ENCODE measurements at regions not wholly inside any gene's neighbourhood (a gene's known extent, or its start where the extent isn't known, plus 50 kb on each side); places are given as distances from the start of the nearest gene placed in this dataset.

DNA sequence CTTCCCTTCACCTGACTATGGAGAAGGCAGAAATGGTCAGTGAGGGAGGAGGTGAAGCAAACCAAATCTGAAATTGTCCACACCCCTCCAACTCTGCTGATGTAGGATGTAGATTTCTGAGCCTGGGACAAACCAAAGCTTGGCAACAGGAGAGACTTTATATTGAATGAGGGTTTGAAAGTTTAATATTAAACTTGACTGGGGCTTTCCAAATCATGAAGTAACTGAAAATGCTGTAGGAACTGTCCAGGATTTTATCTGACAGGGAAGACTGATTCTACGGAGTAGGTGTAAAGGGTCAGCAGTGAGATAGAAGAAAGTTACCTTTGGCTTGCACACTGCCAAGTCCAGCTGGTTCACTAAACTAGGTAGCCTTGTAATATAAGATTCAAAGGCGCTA is 194.5 kb downstream of the TDRD15 start:
- TF ChIP-seq, protein P1, sequence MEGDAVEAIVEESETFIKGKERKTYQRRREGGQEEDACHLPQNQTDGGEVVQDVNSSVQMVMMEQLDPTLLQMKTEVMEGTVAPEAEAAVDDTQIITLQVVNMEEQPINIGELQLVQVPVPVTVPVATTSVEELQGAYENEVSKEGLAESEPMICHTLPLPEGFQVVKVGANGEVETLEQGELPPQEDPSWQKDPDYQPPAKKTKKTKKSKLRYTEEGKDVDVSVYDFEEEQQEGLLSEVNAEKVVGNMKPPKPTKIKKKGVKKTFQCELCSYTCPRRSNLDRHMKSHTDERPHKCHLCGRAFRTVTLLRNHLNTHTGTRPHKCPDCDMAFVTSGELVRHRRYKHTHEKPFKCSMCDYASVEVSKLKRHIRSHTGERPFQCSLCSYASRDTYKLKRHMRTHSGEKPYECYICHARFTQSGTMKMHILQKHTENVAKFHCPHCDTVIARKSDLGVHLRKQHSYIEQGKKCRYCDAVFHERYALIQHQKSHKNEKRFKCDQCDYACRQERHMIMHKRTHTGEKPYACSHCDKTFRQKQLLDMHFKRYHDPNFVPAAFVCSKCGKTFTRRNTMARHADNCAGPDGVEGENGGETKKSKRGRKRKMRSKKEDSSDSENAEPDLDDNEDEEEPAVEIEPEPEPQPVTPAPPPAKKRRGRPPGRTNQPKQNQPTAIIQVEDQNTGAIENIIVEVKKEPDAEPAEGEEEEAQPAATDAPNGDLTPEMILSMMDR (IDR thresholded peaks at IDR 0.05) = no peak
- Histone ChIP-seq H2AFZ (no peak overlapping the region), H3K27ac (no peak overlapping the region), H3K4me2 (ENCODE audit: low read length) (no peak overlapping the region), H3K4me3 (ENCODE audit: low read depth, low read length) (no peak overlapping the region), H3K9me3 (ENCODE audit: control insufficient read depth, low read length) (no peaks in the 10 kb centered on the region), H3K79me2 (no peaks in the 10 kb centered on the region), H3K4me1 (no peaks in the 10 kb centered on the region), H3K9ac (no peak overlapping the region), H3K27me3 (ENCODE audit: control insufficient read depth, insufficient read depth, low read length) (no peaks in the 10 kb centered on the region), H3K36me3 (ENCODE audit: control insufficient read depth, insufficient read depth, low read length) (no peaks in the 10 kb centered on the region)

DNA sequence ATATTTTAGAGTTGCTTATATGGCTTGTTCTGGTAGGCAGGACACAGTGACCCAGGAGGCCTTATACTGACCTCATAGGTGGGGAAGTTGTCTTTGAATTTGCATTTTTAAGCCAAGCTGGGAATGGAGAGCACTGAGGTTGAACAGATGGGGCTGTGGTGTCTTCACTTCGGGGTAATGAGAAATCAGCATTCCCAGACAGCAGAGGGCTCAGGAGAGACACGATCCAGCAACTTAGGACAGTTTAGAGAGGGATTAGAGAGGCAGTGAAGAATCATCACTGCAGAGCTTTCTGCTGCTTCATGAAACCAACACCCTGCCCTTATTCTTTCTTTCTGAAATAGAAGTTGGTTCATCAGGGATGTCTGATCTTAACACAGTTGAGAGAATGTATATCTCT is 202.4 kb downstream of the TDRD15 start:
- no peak overlapping the region for H2AFZ ChIP-seq
- no peak overlapping the region for H3K9ac ChIP-seq

DNA sequence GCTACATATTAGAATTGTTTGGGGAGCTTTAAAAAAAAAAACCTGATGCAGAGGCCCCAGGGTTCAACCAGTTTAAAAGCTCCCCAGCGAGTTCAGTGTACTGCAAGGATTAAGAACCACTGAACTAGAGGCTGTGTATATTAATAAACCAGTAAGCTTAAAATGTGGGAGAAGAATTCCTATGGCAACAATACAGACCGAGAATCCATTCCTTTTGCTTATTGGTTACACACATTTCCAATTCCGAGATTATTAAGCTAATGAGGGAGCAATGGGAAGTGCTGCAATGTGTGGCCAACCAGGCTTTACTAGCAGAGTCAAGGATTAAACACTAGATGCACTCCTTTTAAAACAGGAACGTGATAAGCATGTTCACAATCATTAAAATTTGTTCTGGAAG is 204.4 kb downstream of the TDRD15 start:
- H3K27ac ChIP-seq = no peak overlapping the region
- no peaks in the 10 kb centered on the region for H3K36me3 ChIP-seq (ENCODE audit: control insufficient read depth, insufficient read depth, low read length)
- H3K9me3 ChIP-seq (ENCODE audit: control insufficient read depth, low read length) = no peaks in the 10 kb centered on the region
- no peak overlapping the region for H2AFZ ChIP-seq
- no peaks in the 10 kb centered on the region for H3K27me3 ChIP-seq (ENCODE audit: control insufficient read depth, insufficient read depth, low read length)
- H3K4me2 ChIP-seq (ENCODE audit: low read length) = no peak overlapping the region
- H3K9ac ChIP-seq = no peak overlapping the region
- TF ChIP-seq, protein P1 (IDR thresholded peaks at IDR 0.05) = no peak
- H3K4me1 ChIP-seq = no peaks in the 10 kb centered on the region
- H3K79me2 ChIP-seq = no peaks in the 10 kb centered on the region
- no peak overlapping the region for H3K4me3 ChIP-seq (ENCODE audit: low read depth, low read length)

More for the DNA sequence above, 202.4 kb downstream of the TDRD15 start:
- no peaks in the 10 kb centered on the region for H3K4me1 ChIP-seq
- no peaks in the 10 kb centered on the region for H3K27me3 ChIP-seq (ENCODE audit: control insufficient read depth, insufficient read depth, low read length)
- H3K9me3 ChIP-seq (ENCODE audit: control insufficient read depth, low read length) = no peaks in the 10 kb centered on the region
- H3K4me2 ChIP-seq (ENCODE audit: low read length) = no peak overlapping the region
- no peak overlapping the region for H3K27ac ChIP-seq
- H3K4me3 ChIP-seq (ENCODE audit: low read depth, low read length) = no peak overlapping the region
- H3K36me3 ChIP-seq (ENCODE audit: control insufficient read depth, insufficient read depth, low read length) = no peaks in the 10 kb centered on the region
- H3K79me2 ChIP-seq = no peaks in the 10 kb centered on the region
- TF ChIP-seq, protein P1 (IDR thresholded peaks at IDR 0.05) = no peak

DNA sequence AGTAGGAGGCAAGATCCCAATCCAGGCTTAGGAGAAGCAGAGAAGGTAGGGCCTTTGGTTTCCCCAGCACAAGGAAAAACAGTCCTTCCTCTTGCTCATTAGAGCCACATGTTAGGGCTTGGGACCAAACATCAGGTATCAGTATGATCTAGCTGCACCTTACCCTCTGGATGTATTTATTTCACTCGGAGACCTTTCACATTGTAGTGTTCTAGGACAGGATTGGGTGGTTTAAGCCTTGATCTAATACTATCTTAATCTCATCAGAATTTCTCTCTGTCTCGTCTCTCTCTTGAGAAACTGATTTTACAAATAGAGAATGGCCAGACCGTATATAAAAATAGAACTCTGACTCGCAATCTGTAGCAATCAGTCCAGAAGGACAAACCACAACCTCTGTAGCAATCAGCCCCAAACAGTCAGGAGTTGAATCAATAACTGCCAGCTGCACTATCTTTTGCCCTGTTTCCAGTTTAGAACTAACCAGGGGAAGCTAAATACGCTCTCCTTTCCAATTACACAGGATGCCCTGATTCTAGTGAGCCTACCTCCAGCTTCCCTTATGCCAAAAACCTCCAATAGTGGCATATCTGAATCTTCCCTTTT is 207.1 kb downstream of the TDRD15 start:
- Histone ChIP-seq H2AFZ (no peak overlapping the region), H3K79me2 (no peaks in the 10 kb centered on the region), H3K4me3 (ENCODE audit: low read depth, low read length) (no peak overlapping the region), H3K9ac (no peak overlapping the region), H3K36me3 (ENCODE audit: control insufficient read depth, insufficient read depth, low read length) (no peaks in the 10 kb centered on the region), H3K27ac (no peak overlapping the region), H3K4me2 (ENCODE audit: low read length) (no peak overlapping the region), H3K27me3 (ENCODE audit: control insufficient read depth, insufficient read depth, low read length) (no peaks in the 10 kb centered on the region), H3K4me1 (no peaks in the 10 kb centered on the region), H3K9me3 (ENCODE audit: control insufficient read depth, low read length) (no peaks in the 10 kb centered on the region)
- TF ChIP-seq, protein P1 (IDR thresholded peaks at IDR 0.05) = no peak

Measured in parathyroid adenoma (tissue), 2 donors.